ENCODE measurements at regions not wholly inside any gene's neighbourhood (a gene's known extent, or its start where the extent isn't known, plus 50 kb on each side); places are given as distances from the start of the nearest gene placed in this dataset.

- peak overlapping the region in 1 of 3 donors; percentile 16 for H3K4me3 ChIP-seq (ENCODE audit: low read depth in 1 of 3, low read length in 3 of 3)
- no peaks in the 10 kb centered on the region for H3K9me3 ChIP-seq (ENCODE audit: control insufficient read depth in 4 of 4, low read length in 3 of 4)
- no peaks in the 10 kb centered on the region for H3K27me3 ChIP-seq (ENCODE audit: control insufficient read depth in 4 of 4, insufficient read depth in 4 of 4, low read length in 3 of 4)
- peaks cover 8 to 15% (median 12%) of the 10 kb centered on the region in 4 donors for H3K4me1 ChIP-seq (ENCODE audit: control insufficient read depth in 4 of 4, insufficient read depth in 4 of 4, low read length in 3 of 4)
- DNase-seq (ENCODE audit: low spot score): no peak
- no peak overlapping the region for H3K9ac ChIP-seq (ENCODE audit: low read depth in 1 of 2, low read length in 2 of 2)
- H3K36me3 ChIP-seq (ENCODE audit: control insufficient read depth in 4 of 4, insufficient read depth in 3 of 4, low read depth in 1 of 4, low read length in 3 of 4): no peaks in the 10 kb centered on the region
- WGBS: 14% methylated on average over 26 of the region's 26 CpGs
- peak overlapping the region in 1 of 2 donors; percentile 20 for H3K27ac ChIP-seq (ENCODE audit: low read depth in 1 of 2, low read length in 2 of 2)
- TF ChIP-seq ATF3 (IDR thresholded peaks at IDR 0.05) (no peak), ZBTB33 (IDR thresholded peaks at IDR 0.05) (no peak), EGR1 (IDR thresholded peaks at IDR 0.05; ENCODE audit: low read depth in 2 of 2) (no peak), YY1 (IDR thresholded peaks at IDR 0.05) (no peak), FOXA1 (IDR thresholded peaks at IDR 0.05) (no peak), FOXA2 (IDR thresholded peaks at IDR 0.05) (no peak), MAX (IDR thresholded peaks at IDR 0.05) (no peak), GABPA (IDR thresholded peaks at IDR 0.05 in 1 of 2, conservative IDR thresholded peaks at IDR 0.05 in 1 of 2) (no peak), CTCF (IDR thresholded peaks at IDR 0.05; ENCODE audit: low read depth, low read length, missing input control) (no peak), SP1 (IDR thresholded peaks at IDR 0.05) (no peak), RAD21 (IDR thresholded peaks at IDR 0.05) (no peak), HNF4G (IDR thresholded peaks at IDR 0.05) (no peak), REST (IDR thresholded peaks at IDR 0.05) (no peak), NR2F2 (IDR thresholded peaks at IDR 0.05) (no peak), HNF4A (conservative IDR thresholded peaks at IDR 0.05) (no peak), RXRA (IDR thresholded peaks at IDR 0.05) (no peak), JUND (IDR thresholded peaks at IDR 0.05) (no peak), TAF1 (conservative IDR thresholded peaks at IDR 0.05) (no peak)
Measured at GRCh38 chr6:166253778-166254204, 54.4 kb downstream of the PRR18 start.
